Body of pancreas (tissue), 4 donors: ENCODE measurements at regions not wholly inside any gene's neighbourhood (a gene's known extent, or its start where the extent isn't known, plus 50 kb on each side); places are given as distances from the start of the nearest gene placed in this dataset.

Experiments
- POLR2A ChIP-seq, 3 donors: fragments of 450-650 bp; IDR thresholded peaks; one replicate each; pipeline ENCODE4 v1.6.1; 2016; ENCODE audit warnings: antibody characterized with exemption in 3 of 3, mild to moderate bottlenecking in 2 of 3
- TF ChIP-seq, protein P1 (sequence below), 7 experiments: fragments of 450-650 bp in 4 of 7; fragments of 200-600 bp in 3 of 7; sonication (generic) in 3 of 7; IDR thresholded peaks; one replicate each; pipeline ENCODE4 v1.5.1; 2016 to 2019; ENCODE audit warnings: antibody characterized with exemption in 7 of 7

DNA sequence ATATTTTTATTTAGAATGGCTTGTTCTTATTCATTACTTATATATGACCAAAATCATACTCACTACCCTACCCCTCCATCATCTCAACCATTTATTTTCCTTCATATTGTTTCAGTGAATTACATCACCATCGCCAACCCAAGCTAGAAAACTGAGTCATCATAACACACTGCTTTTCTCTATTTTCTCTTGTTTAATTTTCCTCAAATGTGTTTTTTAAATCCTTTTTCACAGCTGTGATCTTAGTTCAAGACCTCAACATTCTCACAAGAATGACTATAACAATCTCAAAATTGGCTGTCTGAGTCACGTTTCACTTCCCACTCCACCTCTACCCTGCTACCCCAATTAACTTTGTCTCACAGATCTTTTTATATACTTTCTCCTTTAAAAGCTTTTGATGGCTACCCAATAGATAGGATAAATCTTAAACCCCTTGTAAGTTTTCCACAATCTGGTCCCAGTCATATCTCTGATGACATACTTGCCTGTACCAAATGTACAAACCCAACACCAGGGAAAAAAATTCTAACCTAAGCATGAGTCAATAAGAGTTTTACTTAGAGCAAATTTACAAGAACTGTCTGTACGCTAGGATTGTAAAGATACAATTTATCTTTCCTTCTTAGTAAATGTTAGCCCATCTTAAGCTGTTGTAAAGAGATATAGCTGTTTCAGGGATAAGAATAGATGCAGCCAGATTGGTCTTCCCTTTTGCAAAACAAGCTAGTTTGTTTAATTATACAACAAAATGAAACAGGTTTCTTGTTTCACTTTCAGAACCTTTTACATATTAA, 635.1 kb upstream of the SLC39A10 start:
- TF ChIP-seq, protein P1, sequence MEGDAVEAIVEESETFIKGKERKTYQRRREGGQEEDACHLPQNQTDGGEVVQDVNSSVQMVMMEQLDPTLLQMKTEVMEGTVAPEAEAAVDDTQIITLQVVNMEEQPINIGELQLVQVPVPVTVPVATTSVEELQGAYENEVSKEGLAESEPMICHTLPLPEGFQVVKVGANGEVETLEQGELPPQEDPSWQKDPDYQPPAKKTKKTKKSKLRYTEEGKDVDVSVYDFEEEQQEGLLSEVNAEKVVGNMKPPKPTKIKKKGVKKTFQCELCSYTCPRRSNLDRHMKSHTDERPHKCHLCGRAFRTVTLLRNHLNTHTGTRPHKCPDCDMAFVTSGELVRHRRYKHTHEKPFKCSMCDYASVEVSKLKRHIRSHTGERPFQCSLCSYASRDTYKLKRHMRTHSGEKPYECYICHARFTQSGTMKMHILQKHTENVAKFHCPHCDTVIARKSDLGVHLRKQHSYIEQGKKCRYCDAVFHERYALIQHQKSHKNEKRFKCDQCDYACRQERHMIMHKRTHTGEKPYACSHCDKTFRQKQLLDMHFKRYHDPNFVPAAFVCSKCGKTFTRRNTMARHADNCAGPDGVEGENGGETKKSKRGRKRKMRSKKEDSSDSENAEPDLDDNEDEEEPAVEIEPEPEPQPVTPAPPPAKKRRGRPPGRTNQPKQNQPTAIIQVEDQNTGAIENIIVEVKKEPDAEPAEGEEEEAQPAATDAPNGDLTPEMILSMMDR (IDR thresholded peaks at IDR 0.05) = no peak
- TF ChIP-seq POLR2A (IDR thresholded peaks at IDR 0.05) = no peak
